ENCODE measurements at regions not wholly inside any gene's neighbourhood (a gene's known extent, or its start where the extent isn't known, plus 50 kb on each side); places are given as distances from the start of the nearest gene placed in this dataset.
A peak's percentile ranks its signal among the peaks of the same experiment; 100 is the strongest.

- H3K4me1 ChIP-seq, result peaks cover 23% of the 10 kb centered on the region
- H3K27ac ChIP-seq (replicated peaks), result no peak overlapping the region
- H3K27me3 ChIP-seq (ENCODE audit: low read depth), result no peaks in the 10 kb centered on the region
- DNase-seq, result no peak
- no peaks in the 10 kb centered on the region for H3K36me3 ChIP-seq
- no peak overlapping the region for H3K4me3 ChIP-seq
- H3K9me3 ChIP-seq (replicated peaks), result peaks cover 3% of the 10 kb centered on the region
- TF ChIP-seq CTCF (IDR thresholded peaks at IDR 0.05; ENCODE audit: borderline replicate concordance), result peak; percentile 51
- intact Hi-C loops (cut with micrococcal nuclease), result no loop called here
These were observed 428.8 kb downstream of the DYNC2H1 start for GRCh38 chr11:103537904-103538502.

GRCh38 chr11:103539166-103539565 is 429.9 kb downstream of the DYNC2H1 start:
- intact Hi-C loops (cut with micrococcal nuclease), result no loop called here
- H3K27me3 ChIP-seq (ENCODE audit: low read depth), result no peaks in the 10 kb centered on the region
- no peak for TF ChIP-seq CTCF (IDR thresholded peaks at IDR 0.05; ENCODE audit: borderline replicate concordance)
- peaks cover 3% of the 10 kb centered on the region for H3K9me3 ChIP-seq (replicated peaks)
- peaks cover 23% of the 10 kb centered on the region for H3K4me1 ChIP-seq
- no peaks in the 10 kb centered on the region for H3K36me3 ChIP-seq
- no peak for DNase-seq
- H3K27ac ChIP-seq (replicated peaks), result no peak overlapping the region
- H3K4me3 ChIP-seq, result no peak overlapping the region

- Histone ChIP-seq H3K9me3 (replicated peaks) (peaks cover 3% of the 10 kb centered on the region), H3K27me3 (ENCODE audit: low read depth) (no peaks in the 10 kb centered on the region), H3K4me1 (peaks cover 22% of the 10 kb centered on the region), H3K4me3 (no peak overlapping the region), H3K27ac (replicated peaks) (no peak overlapping the region), H3K36me3 (no peaks in the 10 kb centered on the region)
- DNase-seq, result no peak
- intact Hi-C loops (cut with micrococcal nuclease), result no loop called here
- TF ChIP-seq CTCF (IDR thresholded peaks at IDR 0.05; ENCODE audit: borderline replicate concordance), result no peak
These were observed 432.1 kb downstream of the DYNC2H1 start for GRCh38 chr11:103541186-103541795.

GRCh38 chr11:103542851-103543250 is 433.6 kb downstream of the DYNC2H1 start:
- no peak for DNase-seq
- no peak for TF ChIP-seq CTCF (IDR thresholded peaks at IDR 0.05; ENCODE audit: borderline replicate concordance)
- Histone ChIP-seq H3K27ac (replicated peaks) (no peak overlapping the region), H3K4me1 (peaks cover 22% of the 10 kb centered on the region), H3K27me3 (ENCODE audit: low read depth) (no peaks in the 10 kb centered on the region), H3K4me3 (no peak overlapping the region), H3K9me3 (replicated peaks) (peaks cover 3% of the 10 kb centered on the region), H3K36me3 (no peaks in the 10 kb centered on the region)
- intact Hi-C loops (cut with micrococcal nuclease), result no loop called here

- Histone ChIP-seq H3K27ac (replicated peaks) (no peak overlapping the region), H3K9me3 (replicated peaks) (peaks cover 3% of the 10 kb centered on the region), H3K4me1 (peaks cover 23% of the 10 kb centered on the region), H3K36me3 (no peaks in the 10 kb centered on the region), H3K27me3 (ENCODE audit: low read depth) (no peaks in the 10 kb centered on the region), H3K4me3 (no peak overlapping the region)
- no peak for DNase-seq
- TF ChIP-seq CTCF (IDR thresholded peaks at IDR 0.05; ENCODE audit: borderline replicate concordance), result no peak
- intact Hi-C loops (cut with micrococcal nuclease), result no loop called here
These were observed 434.2 kb downstream of the DYNC2H1 start for GRCh38 chr11:103543456-103543855.

All from left ventricle myocardium inferior (tissue), 1 donor.